ENCODE measurements at regions not wholly inside any gene's neighbourhood (a gene's known extent, or its start where the extent isn't known, plus 50 kb on each side); places are given as distances from the start of the nearest gene placed in this dataset.

GRCh38 chr12:25755136-25755970 is 202.3 kb upstream of the LMNTD1 start:
- DNase-seq = no peak

GRCh38 chr12:25755971-25756260 is 202.6 kb upstream of the RASSF8 start:
- no peak for DNase-seq

- DNase-seq = no peak
Measured at GRCh38 chr12:25757037-25757665, 201.3 kb upstream of the RASSF8 start.

GRCh38 chr12:25759752-25760151 is 198.7 kb upstream of the RASSF8 start:
- no peak for DNase-seq

GRCh38 chr12:25761356-25761755 is 197.1 kb upstream of the RASSF8 start:
- no peak for DNase-seq

GRCh38 chr12:25764409-25764808 is 194.1 kb upstream of the RASSF8 start:
- DNase-seq = no peak

GRCh38 chr12:25764892-25765291 is 193.6 kb upstream of the RASSF8 start:
- no peak for DNase-seq

GRCh38 chr12:25767606-25768005 is 190.9 kb upstream of the RASSF8 start:
- DNase-seq = no peak

- no peak for DNase-seq
Measured at GRCh38 chr12:25768151-25768550, 190.3 kb upstream of the RASSF8 start.

- no peak for DNase-seq
Measured at GRCh38 chr12:25769082-25769945, 189.2 kb upstream of the RASSF8 start.

- no peak for DNase-seq
Measured at GRCh38 chr12:25771041-25771440, 187.4 kb upstream of the RASSF8 start.

GRCh38 chr12:25771476-25771875 is 187.0 kb upstream of the RASSF8 start:
- no peak for DNase-seq

- DNase-seq = no peak
Measured at GRCh38 chr12:25775968-25776367, 182.5 kb upstream of the RASSF8 start.

GRCh38 chr12:25780771-25781170 is 177.7 kb upstream of the RASSF8 start:
- no peak for DNase-seq

- no peak for DNase-seq
Measured at GRCh38 chr12:25781232-25781631, 177.2 kb upstream of the RASSF8 start.

- DNase-seq = no peak
Measured at GRCh38 chr12:25783566-25783965, 174.9 kb upstream of the RASSF8 start.

GRCh38 chr12:25784669-25785068 is 173.8 kb upstream of the RASSF8 start:
- DNase-seq = no peak

GRCh38 chr12:25785134-25785533 is 173.3 kb upstream of the RASSF8 start:
- DNase-seq = no peak

GRCh38 chr12:25787701-25788100 is 170.8 kb upstream of the RASSF8 start:
- no peak for DNase-seq

GRCh38 chr12:25788707-25789442 is 169.6 kb upstream of the RASSF8 start:
- DNase-seq = no peak

GRCh38 chr12:25789541-25789944 is 168.9 kb upstream of the RASSF8 start:
- DNase-seq = no peak

- no peak for DNase-seq
Measured at GRCh38 chr12:25792031-25792430, 166.5 kb upstream of the RASSF8 start.

Data from left kidney (tissue), 1 donor.